OCI-M2 (cell line): ENCODE measurements at regions not wholly inside any gene's neighbourhood (a gene's known extent, or its start where the extent isn't known, plus 50 kb on each side); places are given as distances from the start of the nearest gene placed in this dataset.

Source experiments
- DNase-seq: peaks from one replicate; lab custom pipeline; 2025; ENCODE audit not compliant: unreplicated experiment; lab: John Stamatoyannopoulos, UW

GRCh38 chr3:117246771-117247555, 537.4 kb downstream of the TUSC7 start:
- no peak for DNase-seq

GRCh38 chr3:117248153-117248552, 538.6 kb downstream of the TUSC7 start:
- no peak for DNase-seq

- no peak for DNase-seq
Observed at GRCh38 chr3:117252208-117252607, 542.6 kb downstream of the TUSC7 start.

- no peak for DNase-seq
Observed at GRCh38 chr3:117252651-117253050, 543.1 kb downstream of the TUSC7 start.

DNA sequence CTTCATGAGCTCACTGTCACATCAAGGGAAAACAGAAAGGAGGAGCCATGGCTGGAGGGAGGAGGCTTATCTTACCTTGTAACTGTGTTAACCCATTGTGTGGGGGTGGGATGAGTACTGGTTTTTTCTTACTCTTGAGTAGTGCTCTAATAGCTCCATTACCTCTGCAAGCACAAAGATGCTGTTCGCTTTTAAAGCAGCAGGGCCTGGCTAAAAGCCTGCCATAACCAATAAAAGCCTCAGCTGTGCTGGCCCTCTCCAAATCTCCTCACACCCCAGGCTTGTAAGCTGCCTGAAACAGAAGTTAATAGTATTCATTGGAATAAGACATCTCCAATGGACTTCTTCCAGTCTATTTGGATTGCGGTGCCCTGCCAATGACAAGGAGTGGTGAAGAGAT, 544.1 kb downstream of the TUSC7 start:
- DNase-seq = no peak

DNA sequence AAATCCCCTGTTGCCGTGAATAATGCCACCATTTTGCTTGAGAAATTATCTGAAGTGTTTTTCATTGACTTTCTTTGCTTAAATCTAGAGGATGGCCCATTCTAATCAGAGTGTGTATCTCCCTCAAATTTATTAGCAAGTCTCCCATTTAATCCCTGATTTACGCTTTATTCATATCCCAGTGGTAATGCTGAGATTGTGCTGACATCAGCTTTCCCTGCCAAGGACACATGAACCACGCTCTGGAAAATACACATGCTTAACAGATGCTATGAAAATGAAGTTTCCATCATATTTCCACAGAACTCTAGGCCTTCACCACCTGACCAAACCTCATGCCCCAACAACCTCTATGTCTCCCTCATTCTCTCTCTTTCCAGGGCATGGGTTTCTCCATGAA, 545.4 kb downstream of the TUSC7 start:
- no peak for DNase-seq

- no peak for DNase-seq
Observed at GRCh38 chr3:117255736-117256135, 546.2 kb downstream of the TUSC7 start.

DNA sequence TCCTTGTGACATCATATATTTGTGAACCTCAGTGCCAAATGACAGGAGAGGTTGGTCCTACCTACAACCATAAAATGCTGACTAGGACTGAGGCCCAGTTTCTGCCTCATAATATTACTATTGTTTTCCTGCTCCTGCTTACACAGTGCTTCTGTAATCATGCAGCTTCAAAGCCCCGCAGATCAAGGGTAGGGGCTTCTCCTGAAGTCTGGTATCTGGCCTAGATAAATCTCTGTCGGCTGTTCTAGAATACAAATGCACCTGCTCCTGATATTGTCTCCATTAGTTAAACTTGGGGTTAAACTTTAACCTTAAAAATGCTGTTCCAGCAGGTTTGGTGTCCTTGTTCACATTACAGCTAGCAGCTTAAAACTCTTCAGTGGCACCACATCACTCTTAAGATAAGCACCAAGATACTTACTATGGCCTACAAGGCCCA, 552.4 kb downstream of the TUSC7 start:
- no peak for DNase-seq

- DNase-seq = no peak
Observed at GRCh38 chr3:117263270-117263669, 553.7 kb downstream of the TUSC7 start.

GRCh38 chr3:117263745-117264144, 554.2 kb downstream of the TUSC7 start:
- no peak for DNase-seq

DNA sequence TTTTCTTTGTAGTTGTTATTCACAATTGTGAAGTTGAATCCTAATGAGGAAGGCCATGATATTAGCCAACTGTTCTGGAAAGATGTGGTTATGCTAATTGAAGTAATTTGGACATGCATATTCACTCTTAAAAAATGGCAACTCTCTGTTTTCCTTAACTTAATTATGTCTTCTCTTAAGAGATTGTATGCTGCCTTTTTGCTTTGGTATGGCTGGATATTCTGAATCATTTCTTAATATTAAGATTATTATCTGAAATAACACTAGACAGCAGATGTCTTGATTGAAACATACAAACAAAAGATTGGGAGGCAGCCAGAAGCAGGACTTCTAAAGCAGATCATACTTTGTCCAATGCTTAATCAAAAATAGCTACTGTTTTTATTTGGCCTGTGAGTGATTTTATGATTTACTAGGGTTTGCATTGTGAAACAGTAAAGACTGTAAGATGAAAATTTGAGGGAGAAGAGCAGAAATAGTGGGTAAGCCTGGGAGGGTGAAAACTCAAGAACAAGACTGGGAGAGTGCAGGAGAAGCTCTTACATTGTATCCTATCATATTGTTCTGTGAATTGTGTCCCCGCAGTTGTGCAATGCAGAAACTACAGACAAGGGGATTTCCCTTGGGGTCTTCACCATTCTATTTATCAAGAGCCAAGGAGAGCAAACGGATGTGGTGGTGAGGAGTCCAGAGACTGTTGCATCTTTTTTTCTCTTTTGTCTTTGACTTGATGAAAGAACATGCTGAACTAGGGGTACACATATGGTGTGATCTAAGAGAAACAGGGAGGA, 554.8 kb downstream of the TUSC7 start:
- no peak for DNase-seq

DNA sequence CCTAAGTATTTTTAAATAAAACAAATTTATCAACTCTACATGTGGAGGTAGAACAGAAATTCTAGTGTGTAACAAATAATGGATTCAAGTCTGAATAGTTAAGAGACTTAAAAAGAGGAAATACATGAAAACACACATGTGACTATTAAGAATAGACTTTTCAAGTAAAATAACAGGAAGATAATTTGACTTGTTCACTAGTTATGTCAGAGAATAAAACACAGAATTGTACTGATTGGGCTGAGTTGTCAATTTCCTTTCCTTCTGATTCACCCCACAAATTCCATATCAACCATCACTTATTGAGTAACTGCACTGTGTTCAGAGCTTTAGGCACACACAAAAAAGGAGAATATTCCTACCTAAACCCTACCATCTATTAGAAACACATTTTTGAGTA, 557.2 kb downstream of the TUSC7 start:
- no peak for DNase-seq

GRCh38 chr3:117268318-117268717, 558.7 kb downstream of the TUSC7 start:
- no peak for DNase-seq

DNA sequence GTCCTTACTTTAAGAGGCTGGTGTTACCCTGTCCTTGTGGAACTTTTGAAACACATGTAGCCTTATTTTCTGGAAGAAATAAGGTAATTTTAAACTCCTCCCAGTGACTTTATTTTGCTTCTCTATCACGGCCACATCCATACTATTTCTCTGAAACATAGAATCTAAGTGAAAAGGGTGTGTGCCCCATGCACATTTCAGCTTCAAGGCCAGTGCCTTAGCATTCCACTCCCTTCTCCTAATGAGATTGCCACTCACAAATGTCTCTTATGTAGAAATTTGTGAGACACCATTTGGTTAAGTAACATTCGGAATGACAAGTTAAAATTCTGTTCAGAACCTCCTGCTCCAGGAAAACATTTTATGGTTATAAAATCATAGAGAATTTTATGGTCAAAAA, 562.7 kb downstream of the TUSC7 start:
- no peak for DNase-seq

DNA sequence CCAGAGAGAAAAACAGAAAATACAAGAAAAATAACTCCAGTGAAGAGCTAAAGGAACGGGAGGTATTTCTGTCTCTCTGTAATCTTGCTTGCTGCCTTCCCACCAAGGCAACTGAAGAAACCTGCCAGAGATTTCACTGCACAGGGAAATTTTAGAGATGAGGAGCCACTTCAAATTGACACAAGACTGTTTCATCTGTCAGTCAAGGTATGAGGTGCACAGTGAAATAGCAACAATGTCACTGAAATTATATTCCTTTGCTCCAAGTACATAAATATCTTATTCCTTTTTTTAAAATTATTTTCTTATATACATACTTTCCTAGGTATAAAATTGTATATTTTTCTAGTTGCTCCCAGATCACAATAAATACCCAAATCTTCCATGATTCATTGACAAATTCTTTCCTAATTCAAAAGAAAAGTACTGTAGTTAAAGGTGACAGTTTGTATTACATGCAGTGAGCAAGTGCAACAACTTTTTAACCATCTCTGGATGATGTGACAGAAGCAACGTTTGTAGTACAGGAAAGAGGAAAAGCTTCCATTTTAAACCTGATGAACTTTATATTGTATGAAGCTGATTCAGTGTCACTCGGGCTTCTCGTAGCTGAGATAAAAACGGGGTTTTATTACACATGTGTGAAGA, 563.4 kb downstream of the TUSC7 start:
- no peak for DNase-seq

GRCh38 chr3:117277816-117278215, 568.2 kb downstream of the TUSC7 start:
- no peak for DNase-seq

DNA sequence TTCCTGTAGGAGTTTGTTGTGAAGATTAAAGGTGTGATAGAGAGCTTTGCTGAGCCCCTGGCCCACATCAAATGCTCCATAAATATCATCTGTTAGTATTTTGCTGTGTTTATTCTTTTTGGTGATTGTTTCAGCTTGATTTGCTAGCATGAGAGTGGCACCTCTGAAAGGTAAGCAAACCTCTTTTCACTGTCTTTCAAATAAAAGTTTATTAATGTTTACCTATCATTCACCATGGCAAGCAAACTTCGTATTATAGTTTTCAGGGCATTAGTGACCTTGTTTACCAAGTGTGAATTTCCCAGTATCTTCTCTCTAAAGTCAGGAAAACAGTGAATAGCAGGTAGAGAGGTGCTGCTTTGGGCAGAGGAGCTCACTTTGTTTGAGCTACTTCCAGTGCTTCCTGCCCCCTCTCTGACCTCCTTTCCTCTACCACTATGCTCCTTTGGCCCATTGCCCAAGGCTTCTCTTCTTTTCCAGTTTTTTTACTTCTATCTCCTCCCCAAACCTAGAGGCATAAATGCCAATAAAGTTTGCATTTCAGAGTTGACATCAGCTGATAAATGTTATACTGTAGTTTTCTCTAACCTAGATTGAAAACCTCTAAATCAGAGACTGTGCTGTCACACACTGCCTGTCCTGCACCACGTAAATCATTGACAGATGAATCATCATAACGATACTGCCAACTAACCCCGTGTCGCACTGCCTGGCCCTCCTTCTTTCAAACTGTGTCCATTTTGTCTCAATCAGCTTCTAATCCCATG, 569.0 kb downstream of the TUSC7 start:
- DNase-seq = no peak

DNA sequence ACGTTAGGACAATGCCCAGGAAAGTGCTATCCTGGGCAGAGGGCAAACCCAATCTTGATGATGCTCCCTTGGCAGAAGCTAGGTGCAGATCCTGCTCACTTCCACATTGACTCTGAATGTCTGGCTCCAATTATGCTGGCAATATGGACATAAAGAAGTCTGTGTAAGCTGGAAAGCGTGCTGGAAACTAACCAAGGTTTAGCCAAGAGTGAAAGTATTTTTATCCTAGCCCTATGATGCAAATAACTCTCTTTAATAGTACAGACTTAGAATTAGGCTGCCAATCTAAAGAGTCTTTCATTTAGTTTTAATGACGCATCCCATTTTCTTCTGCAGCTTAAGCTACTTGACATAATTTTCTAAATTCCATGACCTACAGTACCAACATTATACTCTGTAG, 571.8 kb downstream of the TUSC7 start:
- DNase-seq = no peak

GRCh38 chr3:117282566-117282965, 573.0 kb downstream of the TUSC7 start:
- no peak for DNase-seq

- DNase-seq = no peak
Observed at GRCh38 chr3:117285737-117286136, 576.2 kb downstream of the TUSC7 start.

GRCh38 chr3:117286488-117286887, 576.9 kb downstream of the TUSC7 start:
- no peak for DNase-seq
